ENCODE measurements at regions not wholly inside any gene's neighbourhood (a gene's known extent, or its start where the extent isn't known, plus 50 kb on each side); places are given as distances from the start of the nearest gene placed in this dataset.
"Not testable (repeated sequence)": the region's sequence is repeated elsewhere in the genome, so short reads cannot be mapped to it uniquely, and the experiment has no call there.

DNA sequence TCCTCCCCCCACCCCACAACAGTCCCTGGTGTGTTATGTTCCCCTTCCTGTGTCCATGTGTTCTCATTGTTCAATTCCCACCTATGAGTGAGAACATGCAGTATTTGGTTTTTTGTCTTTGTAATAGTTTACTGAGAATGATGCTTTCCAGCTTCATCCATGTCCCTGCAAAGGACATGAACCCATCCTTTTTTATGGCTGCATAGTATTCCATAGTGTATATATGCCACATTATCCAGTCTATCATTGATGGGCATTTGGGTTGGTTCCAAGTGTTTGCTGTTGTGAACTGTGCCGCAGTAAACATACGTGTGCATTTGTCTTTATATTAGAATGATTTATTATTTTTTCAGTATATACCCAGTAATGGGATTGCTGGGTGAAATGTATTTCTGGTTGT lies 104.0 kb downstream of the CCDC74A start:
- H3K4me3 ChIP-seq; H3K4me1 ChIP-seq; CTCF ChIA-PET; POLR2A ChIA-PET; DNase-seq (ENCODE audit: low read depth in 1 of 2, low spot score in 1 of 2); H3K27ac ChIP-seq; H3K9me3 ChIP-seq; FAIRE-seq; ATAC-seq; H3K4me2 ChIP-seq: not testable (repeated sequence)
- WGBS (ENCODE audit: missing lambda C conversion rate) = 0% methylated on average over 2 of the region's 2 CpGs

DNA sequence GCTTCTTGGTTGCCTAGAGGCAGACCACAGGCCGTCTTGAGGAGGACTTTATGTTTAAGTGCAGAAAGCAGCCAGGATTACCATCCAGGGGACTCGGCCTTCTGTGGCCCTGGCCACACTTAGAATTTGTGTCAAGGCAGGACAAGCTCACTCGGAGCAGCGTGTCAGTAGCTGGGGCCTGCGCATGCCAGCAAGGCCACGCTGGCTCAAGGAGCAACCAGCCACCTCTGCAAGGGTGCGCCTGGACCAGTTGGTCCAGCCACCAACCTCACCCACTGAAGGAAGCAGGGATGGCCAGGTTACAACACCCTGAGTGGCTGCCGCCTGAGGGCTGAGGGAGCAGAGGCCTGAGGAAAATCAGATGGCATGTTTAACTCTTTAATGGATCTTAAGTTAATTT lies 105.7 kb downstream of the CCDC74A start:
- H3K4me2 ChIP-seq; H3K9me3 ChIP-seq; ATAC-seq; H3K4me3 ChIP-seq; FAIRE-seq; POLR2A ChIA-PET; H3K4me1 ChIP-seq; CTCF ChIA-PET; H3K27ac ChIP-seq; DNase-seq (ENCODE audit: low read depth in 1 of 2, low spot score in 1 of 2): not testable (repeated sequence)
- WGBS (ENCODE audit: missing lambda C conversion rate) = 43% methylated on average over 4 of the region's 8 CpGs

DNA sequence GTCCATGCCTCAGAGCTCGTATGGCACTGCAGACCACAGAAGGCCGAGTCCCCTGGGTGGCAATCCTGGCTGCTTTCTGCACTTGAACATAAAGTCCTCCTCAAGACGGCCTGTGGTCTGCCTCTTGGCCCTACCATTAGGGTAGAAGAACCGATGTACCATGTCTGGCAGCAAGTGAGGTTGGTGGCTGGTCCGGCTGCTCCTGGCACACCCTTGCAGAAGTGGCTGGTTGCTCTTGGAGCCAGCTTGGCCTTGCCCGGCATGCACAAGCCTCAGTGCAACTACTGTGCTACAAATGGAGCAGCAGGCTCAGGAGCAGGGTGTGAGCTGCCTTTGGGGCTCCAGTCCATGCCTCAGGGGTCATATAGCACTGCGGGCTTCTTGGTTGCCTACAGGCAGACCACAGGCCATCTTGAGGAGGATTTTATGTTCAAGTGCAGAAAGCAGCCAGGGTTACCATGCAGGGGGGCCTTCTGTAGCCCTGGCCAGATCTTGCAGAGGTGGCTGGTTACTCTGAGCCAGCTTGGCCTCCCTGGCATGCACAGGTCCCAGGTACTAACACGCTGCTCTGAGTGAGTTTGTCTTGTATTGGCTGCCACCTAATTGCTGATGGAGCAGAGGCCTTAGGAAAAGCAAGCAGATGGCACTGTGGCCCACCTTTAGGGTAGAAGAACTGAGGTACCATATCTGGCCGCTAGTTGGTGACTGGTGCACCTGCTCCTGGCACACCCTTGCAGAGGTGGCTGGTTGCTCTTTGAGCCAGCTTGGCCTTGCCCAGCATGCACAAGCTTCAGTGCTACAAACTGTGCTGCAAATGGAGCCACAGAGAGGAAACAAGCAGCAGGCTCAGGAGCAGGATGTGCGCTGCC lies 106.4 kb downstream of the CCDC74A start:
- ATAC-seq; DNase-seq (ENCODE audit: low read depth in 1 of 2, low spot score in 1 of 2); FAIRE-seq; POLR2A ChIA-PET; H3K4me1 ChIP-seq; H3K4me2 ChIP-seq; H3K9me3 ChIP-seq; H3K4me3 ChIP-seq; CTCF ChIA-PET; H3K27ac ChIP-seq: not testable (repeated sequence)
- WGBS (ENCODE audit: missing lambda C conversion rate) = 22% methylated on average over 9 of the region's 10 CpGs

DNA sequence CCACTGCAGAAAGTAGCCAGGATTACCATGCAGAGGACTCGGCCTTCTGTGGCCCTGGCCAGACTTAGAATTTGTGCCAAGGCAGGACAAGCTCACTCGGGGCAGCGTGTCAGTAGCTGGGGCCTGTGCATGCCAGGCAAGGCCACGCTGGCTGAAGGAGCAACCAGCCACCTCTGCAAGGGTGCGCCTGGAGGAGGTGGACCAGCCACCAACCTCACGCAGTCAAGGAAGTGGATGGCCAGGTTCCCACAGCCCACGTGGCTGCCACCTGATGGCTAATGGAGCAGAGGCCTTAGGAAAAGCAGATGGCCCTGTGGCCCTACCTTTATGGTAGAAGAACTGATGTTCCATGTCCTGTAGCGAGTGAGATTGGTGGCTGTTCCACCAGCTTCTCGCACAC lies 107.9 kb downstream of the CCDC74A start:
- no peaks in the 10 kb centered on the region for H3K9me3 ChIP-seq
- H3K4me1 ChIP-seq = no peaks in the 10 kb centered on the region
- DNase-seq (ENCODE audit: low read depth in 1 of 2, low spot score in 1 of 2) (no peak), FAIRE-seq (no peak), ATAC-seq (no peak)
- ChIA-PET POLR2A (no interaction called here), CTCF (no interaction called here)
- no peak overlapping the region for H3K4me3 ChIP-seq
- WGBS (ENCODE audit: missing lambda C conversion rate) = 24% methylated on average over 3 of the region's 9 CpGs
- no peak overlapping the region for H3K27ac ChIP-seq
- H3K4me2 ChIP-seq = no peak overlapping the region
- TF ChIP-seq CBX2 (IDR thresholded peaks at IDR 0.05; ENCODE audit: borderline replicate concordance, low read depth) = no peak
- TF ChIP-seq TP53 (CRISPR knock-in tag; IDR thresholded peaks at IDR 0.05) = no peak
- no peak for TF ChIP-seq SMC3 (IDR thresholded peaks at IDR 0.05)
- TF ChIP-seq, protein P1, sequence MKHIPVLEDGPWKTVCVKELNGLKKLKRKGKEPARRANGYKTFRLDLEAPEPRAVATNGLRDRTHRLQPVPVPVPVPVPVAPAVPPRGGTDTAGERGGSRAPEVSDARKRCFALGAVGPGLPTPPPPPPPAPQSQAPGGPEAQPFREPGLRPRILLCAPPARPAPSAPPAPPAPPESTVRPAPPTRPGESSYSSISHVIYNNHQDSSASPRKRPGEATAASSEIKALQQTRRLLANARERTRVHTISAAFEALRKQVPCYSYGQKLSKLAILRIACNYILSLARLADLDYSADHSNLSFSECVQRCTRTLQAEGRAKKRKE (CRISPR knock-in tag; IDR thresholded peaks at IDR 0.05; ENCODE audit: low read depth) = no peak
- TF ChIP-seq EHF (CRISPR knock-in tag; IDR thresholded peaks at IDR 0.05) = no peak
- TF ChIP-seq EP300 (IDR thresholded peaks at IDR 0.05) = no peak
- no peak for TF ChIP-seq ZNF302 (CRISPR knock-in tag; IDR thresholded peaks at IDR 0.05)

DNA sequence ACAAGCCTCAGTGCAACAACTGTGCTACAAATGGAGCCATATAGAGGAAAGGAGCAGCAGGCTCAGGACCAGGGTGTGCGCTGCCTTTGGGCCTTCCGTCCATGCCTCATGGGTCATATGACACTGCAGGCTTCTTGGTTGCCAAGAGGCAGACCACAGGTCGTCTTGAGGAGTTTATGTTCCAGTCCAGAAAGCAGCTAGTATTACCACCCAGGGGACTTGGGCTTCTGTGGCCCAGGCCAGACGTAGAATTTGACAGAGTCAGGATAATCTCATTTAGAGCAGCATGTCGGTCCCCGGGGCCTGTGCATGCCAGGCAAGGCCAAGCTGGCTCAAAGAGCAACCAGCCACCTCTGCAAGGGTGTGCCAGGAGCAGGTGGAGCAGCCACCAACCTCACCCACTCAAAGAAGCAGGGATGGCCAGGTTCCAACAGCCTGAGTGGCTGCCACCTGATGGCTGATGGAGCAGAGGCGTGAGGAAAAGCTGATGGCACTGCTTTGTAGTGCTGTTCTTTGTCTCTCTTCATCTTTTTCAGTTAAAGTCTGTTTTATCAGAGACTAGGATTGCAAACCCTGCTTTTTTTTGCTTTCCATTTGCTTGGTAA lies 109.1 kb downstream of the CCDC74A start:
- WGBS (ENCODE audit: missing lambda C conversion rate) = 39% methylated on average over 7 of the region's 7 CpGs
- H3K4me3 ChIP-seq; H3K4me1 ChIP-seq; ATAC-seq; POLR2A ChIA-PET; DNase-seq (ENCODE audit: low read depth in 1 of 2, low spot score in 1 of 2); H3K4me2 ChIP-seq; H3K9me3 ChIP-seq; H3K27ac ChIP-seq; FAIRE-seq: not testable (repeated sequence)
- CTCF ChIA-PET = interaction anchor here (0.6 kb wide), 1 partner anchor 133 kb away, joined by 3 read pairs; no protein-coding TSS in a partner anchor

DNA sequence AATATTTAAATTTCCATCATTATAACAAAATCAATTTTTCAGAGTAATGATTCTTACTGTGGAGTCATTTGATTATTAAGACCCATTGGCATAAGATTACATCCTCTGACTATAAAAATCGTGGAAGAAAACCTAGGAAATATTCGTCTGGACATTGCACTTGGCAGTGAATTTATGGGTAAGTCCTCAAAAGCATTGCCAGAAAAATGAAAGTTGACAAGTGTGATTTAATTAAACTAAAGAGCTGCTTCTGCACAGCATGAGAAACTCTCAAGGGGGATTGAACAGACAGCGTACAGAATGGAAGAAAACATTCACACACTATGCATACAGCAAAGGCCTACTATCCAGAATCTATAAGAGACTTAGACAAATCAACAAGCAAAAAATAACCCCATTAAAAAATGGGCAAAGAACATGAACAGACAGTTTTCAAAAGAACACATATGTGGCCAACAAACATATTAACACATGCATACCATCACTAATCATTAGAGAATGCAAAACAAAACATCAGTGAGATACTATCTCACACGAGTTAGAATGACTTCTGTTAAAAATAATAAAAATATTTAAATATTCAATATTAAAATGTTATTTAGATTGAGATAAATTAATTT lies 111.4 kb downstream of the CCDC74A start:
- POLR2A ChIA-PET; H3K4me2 ChIP-seq; H3K27ac ChIP-seq; CTCF ChIA-PET; FAIRE-seq; H3K9me3 ChIP-seq; DNase-seq (ENCODE audit: low read depth in 1 of 2, low spot score in 1 of 2); H3K4me3 ChIP-seq; H3K4me1 ChIP-seq; ATAC-seq: not testable (repeated sequence)
- 13% methylated on average over 4 of the region's 4 CpGs for WGBS (ENCODE audit: missing lambda C conversion rate)

All from A549 (cell line).